HPDE6-E6E7 (cell line): ENCODE measurements at regions not wholly inside any gene's neighbourhood (a gene's known extent, or its start where the extent isn't known, plus 50 kb on each side); places are given as distances from the start of the nearest gene placed in this dataset.
A peak's percentile ranks its signal among the peaks of the same experiment; 100 is the strongest.

Experiments
- DNase-seq: peaks from one replicate; pipeline ENCODE4 v3.0.0; 2011; ENCODE audit warnings: missing footprints; ENCODE audit errors: extremely low spot score

GRCh38 chr12:81958406-81958805 is 199.3 kb upstream of the PPFIA2 start:
- DNase-seq, result no peak

- DNase-seq, result no peak
Observed at GRCh38 chr12:81957631-81958030, 198.5 kb upstream of the PPFIA2 start.

- no peak for DNase-seq
Observed at GRCh38 chr12:81956468-81956860, 197.3 kb upstream of the PPFIA2 start.

- DNase-seq, result peak; percentile 3
Observed at GRCh38 chr12:81953541-81953940, 194.4 kb upstream of the PPFIA2 start.

GRCh38 chr12:81950871-81951270 is 191.7 kb upstream of the PPFIA2 start:
- DNase-seq, result no peak

GRCh38 chr12:81949841-81950308 is 190.7 kb upstream of the PPFIA2 start:
- DNase-seq, result no peak

- DNase-seq, result no peak
Observed at GRCh38 chr12:81949416-81949815, 190.3 kb upstream of the PPFIA2 start.

- DNase-seq, result no peak
Observed at GRCh38 chr12:81944886-81945285, 185.7 kb upstream of the PPFIA2 start.

GRCh38 chr12:81942594-81942993 is 183.4 kb upstream of the PPFIA2 start:
- no peak for DNase-seq

- no peak for DNase-seq
Observed at GRCh38 chr12:81930037-81930436, 170.9 kb upstream of the PPFIA2 start.

GRCh38 chr12:81896771-81897170 is 137.6 kb upstream of the PPFIA2 start:
- DNase-seq, result no peak

- no peak for DNase-seq
Observed at GRCh38 chr12:81888961-81889360, 129.8 kb upstream of the PPFIA2 start.

GRCh38 chr12:81888106-81888740 is 129.1 kb upstream of the PPFIA2 start:
- no peak for DNase-seq

- DNase-seq, result no peak
Observed at GRCh38 chr12:81874586-81874985, 115.4 kb upstream of the PPFIA2 start.

GRCh38 chr12:81874166-81874565 is 115.0 kb upstream of the PPFIA2 start:
- DNase-seq, result no peak

GRCh38 chr12:81872400-81872799 is 113.2 kb upstream of the PPFIA2 start:
- DNase-seq, result no peak

GRCh38 chr12:81866081-81866480 is 106.9 kb upstream of the PPFIA2 start:
- DNase-seq, result peak; percentile 4

- no peak for DNase-seq
Observed at GRCh38 chr12:81863406-81863805, 104.3 kb upstream of the PPFIA2 start.

- DNase-seq, result peak; percentile 6
Observed at GRCh38 chr12:81859521-81859920, 100.4 kb upstream of the PPFIA2 start.

GRCh38 chr12:81843599-81843998 is 84.4 kb upstream of the PPFIA2 start:
- no peak for DNase-seq

GRCh38 chr12:81835783-81836182 is 76.6 kb upstream of the PPFIA2 start:
- DNase-seq, result no peak

GRCh38 chr12:81819991-81820633 is 61.0 kb upstream of the PPFIA2 start:
- DNase-seq, result no peak

- DNase-seq, result no peak
Observed at GRCh38 chr12:81815611-81816010, 56.5 kb upstream of the PPFIA2 start.

GRCh38 chr12:81811778-81812125 is 52.6 kb upstream of the PPFIA2 start:
- no peak for DNase-seq
